ENCODE measurements at regions not wholly inside any gene's neighbourhood (a gene's known extent, or its start where the extent isn't known, plus 50 kb on each side); places are given as distances from the start of the nearest gene placed in this dataset.

DNA sequence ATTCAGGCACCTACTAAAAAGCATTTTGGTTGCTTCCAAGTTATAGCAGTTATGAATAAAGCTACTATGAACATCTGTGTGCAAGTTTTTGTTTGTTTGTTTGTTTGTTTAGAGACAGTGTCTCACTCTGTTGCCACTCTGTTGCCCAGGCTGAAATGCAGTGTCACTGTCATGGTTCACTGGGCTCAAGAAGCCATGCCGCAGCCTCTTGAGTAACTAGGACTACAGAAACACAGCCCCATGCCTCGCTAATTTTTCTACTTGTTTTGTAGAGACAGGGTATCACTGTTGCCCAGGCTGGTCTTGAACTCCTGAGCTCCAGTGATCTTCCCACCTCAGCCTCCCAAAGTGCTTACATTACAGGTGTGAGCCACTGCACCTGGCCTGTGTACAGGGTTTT lies 795.9 kb downstream of the EPHA7 start:
- DNase-seq (ENCODE audit: low spot score): no peak

GRCh38 chr6:92617721-92618120 lies 801.6 kb downstream of the EPHA7 start:
- DNase-seq (ENCODE audit: low spot score): no peak

GRCh38 chr6:92608751-92609150 lies 810.6 kb downstream of the EPHA7 start:
- DNase-seq (ENCODE audit: low spot score): no peak

DNA sequence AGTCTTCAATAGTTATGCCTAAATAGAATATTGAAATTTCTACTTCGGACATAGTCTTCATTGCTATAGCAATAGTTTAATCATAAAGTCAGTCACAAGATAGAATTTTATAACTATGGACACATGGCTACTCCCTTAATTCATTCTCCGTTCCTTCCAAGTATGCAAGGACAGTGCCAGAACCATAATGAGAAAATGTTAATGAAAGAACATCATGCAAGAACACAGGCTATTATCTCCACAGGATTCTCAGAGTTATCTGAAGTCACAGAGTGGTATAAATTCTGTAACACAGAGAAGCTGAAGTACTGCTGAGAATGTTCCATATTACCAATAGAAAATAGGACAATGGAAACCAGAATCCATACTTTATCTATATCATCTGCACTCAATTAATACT lies 826.2 kb downstream of the EPHA7 start:
- no peak for DNase-seq (ENCODE audit: low spot score)

- no peak for DNase-seq (ENCODE audit: low spot score)
Observed at GRCh38 chr6:92589996-92590395, 829.4 kb downstream of the EPHA7 start.

DNA sequence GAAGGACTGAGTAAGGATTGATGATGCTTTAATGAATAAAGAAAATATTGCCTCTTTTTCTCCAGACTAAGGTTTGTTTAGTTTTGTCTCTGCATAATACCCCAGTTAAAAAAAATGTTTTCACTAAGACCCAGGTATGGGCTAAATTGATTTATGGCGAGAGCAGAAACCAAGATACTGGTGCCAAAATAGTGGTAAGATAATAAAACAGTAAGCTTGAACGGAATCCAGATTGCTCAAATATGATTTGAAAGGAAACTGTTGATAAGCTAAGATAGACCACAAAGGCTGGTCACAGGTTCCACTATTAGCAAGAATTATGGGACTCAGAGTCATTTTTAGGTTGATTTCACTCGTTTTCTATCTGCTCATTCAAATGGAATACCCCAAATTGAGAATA lies 831.2 kb downstream of the EPHA7 start:
- DNase-seq (ENCODE audit: low spot score): no peak

DNA sequence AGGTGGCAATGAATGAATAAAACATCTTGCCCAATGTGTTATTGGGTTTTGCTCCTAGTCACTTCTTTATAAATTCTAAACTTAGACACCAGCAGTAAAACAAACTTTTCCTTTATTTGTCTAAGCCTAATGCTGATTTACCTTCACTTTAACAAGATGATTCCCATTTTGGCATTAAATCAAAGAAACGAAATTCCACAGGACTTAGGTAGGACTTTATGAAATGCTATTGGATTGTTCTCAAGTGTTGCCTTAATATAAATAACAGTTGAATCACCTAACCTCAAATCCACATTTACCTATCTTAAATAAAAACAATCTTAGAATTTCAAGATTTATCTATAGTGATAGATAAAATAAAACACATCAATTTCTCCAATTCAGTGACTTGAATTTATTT lies 831.8 kb downstream of the EPHA7 start:
- DNase-seq (ENCODE audit: low spot score): no peak

GRCh38 chr6:92586236-92586977 lies 833.0 kb downstream of the EPHA7 start:
- no peak for DNase-seq (ENCODE audit: low spot score)

DNA sequence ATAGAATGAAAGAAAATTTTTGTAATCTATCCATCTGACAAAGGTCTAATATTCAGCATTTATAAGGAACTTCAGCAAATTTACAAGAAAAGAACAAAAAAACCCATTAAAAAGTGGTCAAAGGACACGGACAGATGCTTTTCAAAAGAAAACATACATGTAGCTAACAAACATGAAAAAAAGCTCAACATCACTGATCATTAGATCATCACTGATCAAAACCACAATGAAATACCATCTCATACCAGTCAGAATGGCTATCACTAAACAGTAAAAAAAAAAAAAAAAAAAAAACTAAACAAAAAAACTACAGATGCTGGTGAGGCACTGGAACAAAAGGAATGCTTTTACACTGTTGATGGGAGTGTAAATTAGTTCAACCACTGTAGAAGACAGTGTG lies 837.1 kb downstream of the EPHA7 start:
- no peak for DNase-seq (ENCODE audit: low spot score)

- DNase-seq (ENCODE audit: low spot score): no peak
Observed at GRCh38 chr6:92577077-92577719, 842.2 kb downstream of the EPHA7 start.

DNA sequence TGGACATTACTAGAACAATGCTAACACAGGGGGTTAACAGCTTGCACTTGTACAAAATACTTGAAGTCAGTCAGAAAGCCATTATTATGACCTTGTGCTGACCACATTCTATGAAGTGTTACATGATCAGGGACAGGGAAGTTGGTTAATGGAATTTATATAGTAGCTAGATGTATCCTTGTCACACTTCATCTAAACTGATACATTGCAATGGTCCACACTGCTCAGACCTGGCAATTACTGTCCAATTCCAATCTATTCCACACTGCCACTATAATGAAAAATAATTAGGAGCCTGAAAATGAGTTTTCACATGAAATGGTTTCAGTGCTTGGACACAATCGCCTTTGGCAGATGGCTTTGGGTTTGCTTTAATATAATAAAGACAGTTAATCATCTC lies 850.8 kb downstream of the EPHA7 start:
- no peak for DNase-seq (ENCODE audit: low spot score)

DNA sequence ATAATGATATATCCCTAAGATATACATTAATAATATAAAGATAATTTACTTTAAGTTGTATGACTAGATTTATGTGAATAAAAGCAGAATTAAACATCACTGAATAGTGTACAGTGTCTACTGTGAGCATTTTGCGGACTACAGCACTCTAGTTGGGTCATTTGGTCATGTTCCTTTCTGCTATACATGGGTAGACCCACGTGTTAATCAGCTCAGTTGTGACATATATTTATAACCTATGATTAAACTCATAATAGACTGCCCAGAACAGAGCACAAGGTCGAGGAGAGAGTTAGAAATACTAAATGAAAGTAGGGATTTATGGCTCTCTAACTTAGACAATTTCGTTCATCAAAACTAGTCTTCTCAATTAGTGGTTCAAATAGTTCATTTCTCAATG lies 852.7 kb downstream of the EPHA7 start:
- DNase-seq (ENCODE audit: low spot score): no peak

DNA sequence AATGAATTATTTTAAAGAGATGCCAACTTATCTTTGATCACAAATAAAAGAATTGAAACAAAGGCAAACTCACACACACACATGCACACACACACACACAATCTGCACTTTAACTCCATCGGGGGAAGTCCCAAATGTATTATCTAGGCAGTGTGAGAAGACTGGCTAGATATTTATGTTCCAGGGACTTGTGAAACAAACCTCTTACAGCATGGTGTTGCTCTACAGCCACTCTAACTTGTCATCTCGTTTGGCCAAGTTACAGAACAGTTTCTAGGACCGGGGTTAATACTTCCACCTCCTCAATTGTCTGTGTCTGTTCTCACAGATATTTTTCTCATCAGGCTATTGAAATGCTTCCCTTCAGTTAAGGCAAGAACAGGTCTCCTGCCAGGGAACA lies 855.0 kb downstream of the EPHA7 start:
- DNase-seq (ENCODE audit: low spot score): no peak

DNA sequence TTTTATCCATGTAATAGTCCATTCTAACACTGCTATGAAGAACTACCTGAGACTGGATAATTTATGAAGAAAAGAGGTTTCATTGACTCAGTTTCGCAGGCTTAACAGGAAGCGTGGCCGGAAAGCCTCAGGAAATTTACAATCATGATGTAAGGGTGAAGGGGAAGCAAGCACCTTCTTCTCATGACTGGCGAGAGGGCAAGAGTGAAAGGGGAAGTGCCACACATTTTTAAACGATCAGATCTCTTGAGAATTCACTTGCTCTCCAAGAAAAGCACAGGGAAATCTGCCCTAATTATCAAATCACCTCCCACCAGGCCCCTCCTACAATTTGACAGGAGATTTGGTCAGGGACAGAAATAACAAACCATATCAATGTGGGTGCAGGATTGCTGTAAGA lies 859.7 kb downstream of the EPHA7 start:
- no peak for DNase-seq (ENCODE audit: low spot score)

DNA sequence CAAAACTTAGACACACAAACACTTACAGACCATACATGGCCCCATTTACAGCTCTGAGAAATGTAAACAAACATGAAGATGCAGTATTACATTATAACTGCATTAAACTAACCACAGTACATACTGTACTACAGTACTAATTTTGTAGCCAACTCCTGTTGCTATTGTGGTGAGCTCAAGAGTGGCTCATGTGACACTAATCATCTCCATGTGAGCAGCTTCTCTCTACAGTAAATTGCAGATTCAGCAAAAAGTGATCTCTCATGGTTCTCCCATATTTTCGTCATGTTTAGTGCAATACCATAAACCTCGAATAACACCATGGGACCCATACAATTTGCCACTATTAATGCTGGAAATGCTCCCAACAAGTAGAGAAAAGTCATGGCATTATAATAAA lies 860.4 kb downstream of the EPHA7 start:
- no peak for DNase-seq (ENCODE audit: low spot score)

GRCh38 chr6:92550501-92550900 lies 868.9 kb downstream of the EPHA7 start:
- DNase-seq (ENCODE audit: low spot score): no peak

DNA sequence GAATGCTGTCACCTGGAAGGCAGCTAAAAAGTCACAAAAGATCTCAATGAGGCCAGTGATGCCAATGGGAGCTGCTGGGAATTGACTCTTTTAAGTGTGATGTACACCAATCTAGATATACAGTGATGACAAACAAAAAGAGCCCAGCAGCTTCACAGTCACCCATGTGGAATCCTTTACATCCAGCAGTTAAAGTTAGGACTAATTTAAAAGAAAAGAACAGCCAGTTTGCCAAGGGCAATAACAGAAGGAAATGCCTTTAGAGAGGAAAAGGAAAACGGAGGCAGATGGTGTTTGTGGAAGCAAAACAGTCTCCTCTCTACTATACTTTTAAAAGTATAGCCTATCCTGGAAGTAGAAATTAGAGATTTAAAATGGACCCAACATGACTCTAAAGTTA lies 873.5 kb downstream of the EPHA7 start:
- no peak for DNase-seq (ENCODE audit: low spot score)

DNA sequence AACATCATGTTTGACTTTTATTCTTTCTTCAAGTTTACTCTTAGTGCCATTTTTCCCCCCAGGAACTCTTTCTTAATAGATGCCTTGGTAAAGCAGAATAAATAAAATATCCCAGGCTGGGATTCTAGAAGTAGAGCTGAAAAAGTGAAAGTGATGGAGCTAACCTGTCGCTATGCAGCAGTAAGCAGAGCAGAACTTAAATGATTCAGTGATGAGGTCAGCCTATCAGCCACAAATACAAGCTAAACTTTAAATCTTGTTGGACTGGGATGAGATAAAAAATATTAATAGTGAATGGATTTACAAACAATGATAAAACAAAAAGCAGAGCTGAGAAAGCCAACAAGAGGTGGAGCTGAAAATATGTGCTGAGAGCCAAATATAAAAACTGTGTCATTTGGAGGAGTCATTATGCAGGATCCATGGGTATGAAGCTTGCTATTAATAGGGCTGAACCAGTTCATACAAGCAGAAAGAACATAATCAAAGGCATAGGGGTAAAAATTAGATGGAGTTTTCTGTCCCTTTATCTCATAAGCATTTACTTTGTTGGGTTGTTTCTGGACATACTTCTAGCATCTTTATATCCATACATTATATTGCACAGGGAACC lies 877.8 kb downstream of the EPHA7 start:
- DNase-seq (ENCODE audit: low spot score): no peak

DNA sequence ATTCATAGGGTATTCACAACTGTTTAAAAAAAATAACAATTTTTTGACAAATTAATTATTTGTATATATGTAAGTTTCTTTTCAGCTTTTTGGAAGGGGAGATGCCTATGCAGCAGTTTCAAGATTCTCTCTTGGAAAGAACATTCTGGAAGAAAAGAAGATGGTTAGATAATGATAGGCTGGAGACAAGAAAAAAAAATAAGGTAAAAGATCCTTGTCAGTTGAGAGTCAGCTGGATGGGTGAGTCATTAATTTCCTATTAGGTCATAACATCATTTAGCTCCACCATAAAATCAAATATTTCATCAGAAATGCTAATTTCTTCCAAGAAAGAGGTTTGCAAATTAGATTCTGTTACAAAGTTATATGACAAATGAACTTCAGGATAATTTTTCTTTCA lies 880.4 kb downstream of the EPHA7 start:
- no peak for DNase-seq (ENCODE audit: low spot score)

DNA sequence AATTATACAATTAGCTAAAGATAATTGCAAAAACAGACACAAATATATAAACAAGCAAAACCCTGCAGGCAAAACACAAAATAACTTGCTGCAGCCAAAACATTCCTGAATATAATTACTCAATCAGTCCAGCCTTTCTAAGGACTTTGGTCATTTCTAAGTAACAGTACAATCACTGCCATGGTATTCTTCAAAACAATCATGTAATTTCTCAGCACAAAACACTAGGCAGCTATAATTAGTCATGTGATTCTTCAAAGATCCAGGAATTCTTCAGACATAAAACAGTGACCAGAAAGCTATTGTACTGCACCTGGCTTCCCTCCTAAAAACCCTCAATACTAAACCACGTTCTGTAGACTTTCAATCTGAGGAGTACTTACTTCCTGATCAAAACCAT lies 881.1 kb downstream of the EPHA7 start:
- DNase-seq (ENCODE audit: low spot score): no peak

DNA sequence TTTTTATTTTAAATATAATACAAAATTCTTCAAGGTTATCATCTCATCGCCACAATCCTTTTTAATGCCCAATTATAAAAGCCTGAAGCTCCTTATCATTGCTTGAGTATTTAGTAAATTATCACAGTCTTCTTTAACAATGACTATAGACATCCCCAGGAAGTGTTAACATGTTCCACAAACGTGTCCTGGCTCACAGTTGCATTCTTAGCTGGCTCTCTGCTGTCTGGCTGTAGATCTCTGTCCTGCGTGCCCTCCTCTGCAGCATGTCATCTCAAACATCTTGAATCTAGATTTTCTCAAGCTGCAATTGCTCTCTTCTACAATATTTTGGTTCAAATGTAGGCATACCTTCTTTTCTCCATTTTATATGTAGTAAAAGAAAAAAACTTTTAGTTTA lies 885.2 kb downstream of the EPHA7 start:
- no peak for DNase-seq (ENCODE audit: low spot score)

DNA sequence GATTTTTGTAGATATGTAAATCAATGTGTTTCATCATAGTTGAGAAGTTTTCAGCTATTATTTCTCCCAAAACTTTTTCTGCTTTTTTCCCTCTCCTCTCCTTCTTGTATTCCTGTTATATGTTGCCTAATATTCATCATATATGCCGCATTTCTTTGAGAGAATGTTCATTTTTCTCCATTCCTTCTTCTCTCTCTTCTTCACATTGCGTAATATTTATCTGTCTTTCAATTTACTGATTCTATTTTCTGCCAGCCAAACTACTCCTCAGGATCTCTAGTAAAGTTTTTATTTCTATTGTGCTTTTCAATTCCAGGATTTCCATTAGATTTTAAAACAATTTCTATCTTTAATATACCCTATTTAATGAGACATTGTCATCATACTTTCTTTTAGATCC lies 896.8 kb downstream of the EPHA7 start:
- DNase-seq (ENCODE audit: low spot score): no peak

- DNase-seq (ENCODE audit: low spot score): no peak
Observed at GRCh38 chr6:92521553-92521952, 897.8 kb downstream of the EPHA7 start.

- DNase-seq (ENCODE audit: low spot score): no peak
Observed at GRCh38 chr6:92510137-92510536, 909.2 kb downstream of the EPHA7 start.
